ENCODE measurements at regions not wholly inside any gene's neighbourhood (a gene's known extent, or its start where the extent isn't known, plus 50 kb on each side); places are given as distances from the start of the nearest gene placed in this dataset.

DNA sequence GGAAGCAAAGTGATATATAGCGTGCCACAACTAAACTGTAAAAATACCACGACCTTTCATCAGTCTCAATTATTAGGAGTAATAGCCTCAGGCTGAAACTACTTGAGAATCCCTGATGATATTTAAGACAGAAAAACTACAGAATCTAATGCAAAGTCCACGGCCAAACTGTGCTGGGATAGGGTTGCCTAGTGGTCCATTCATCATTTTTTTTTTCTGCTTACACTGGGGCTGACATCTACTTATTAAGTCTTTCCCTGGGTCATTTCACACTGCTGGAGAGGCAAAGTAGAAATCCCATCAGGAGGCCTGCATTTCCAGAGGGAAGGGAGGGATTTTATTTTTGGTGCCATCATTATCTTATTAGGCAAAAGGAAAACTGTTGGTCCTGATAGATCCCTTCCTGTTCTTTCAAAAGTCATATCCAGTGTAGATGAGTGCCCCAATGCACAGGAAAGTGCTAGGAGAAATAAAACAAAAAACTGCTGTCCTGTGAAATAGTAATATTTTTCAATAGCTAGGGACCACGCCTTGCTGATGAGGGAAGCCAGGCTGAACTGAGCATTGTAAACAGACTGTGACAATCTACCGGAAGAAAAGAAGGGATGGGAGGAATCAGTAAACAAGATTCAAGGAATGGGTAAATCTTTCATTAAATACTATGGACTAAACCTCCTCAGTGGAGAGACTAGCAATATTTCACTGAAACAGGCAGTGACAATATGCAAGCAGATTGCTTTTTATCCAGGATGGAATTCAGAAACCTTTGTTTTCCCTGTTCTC, 644.3 kb downstream of the IRS1 start:
- no peak for DNase-seq

DNA sequence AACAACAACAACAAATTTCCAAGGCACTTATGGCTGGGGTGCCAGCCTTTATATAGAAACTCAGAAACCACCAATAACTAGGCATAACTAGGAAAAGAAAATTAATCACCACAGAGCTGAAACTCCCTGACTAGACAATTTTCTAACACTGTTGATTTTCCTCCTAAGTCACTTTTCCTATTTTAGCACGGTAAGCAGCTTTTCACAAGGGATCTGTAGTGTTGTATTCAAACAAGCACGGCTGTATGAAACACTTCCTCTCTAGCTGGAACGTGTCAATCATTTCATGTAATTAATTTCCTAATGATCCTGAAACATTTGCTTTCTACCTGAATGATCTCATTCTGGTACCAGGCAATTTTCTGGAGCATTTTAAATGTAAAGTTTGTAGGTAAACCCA, 645.0 kb downstream of the IRS1 start:
- DNase-seq = no peak

GRCh38 chr2:226153553-226153952, 646.1 kb downstream of the IRS1 start:
- DNase-seq = no peak

DNA sequence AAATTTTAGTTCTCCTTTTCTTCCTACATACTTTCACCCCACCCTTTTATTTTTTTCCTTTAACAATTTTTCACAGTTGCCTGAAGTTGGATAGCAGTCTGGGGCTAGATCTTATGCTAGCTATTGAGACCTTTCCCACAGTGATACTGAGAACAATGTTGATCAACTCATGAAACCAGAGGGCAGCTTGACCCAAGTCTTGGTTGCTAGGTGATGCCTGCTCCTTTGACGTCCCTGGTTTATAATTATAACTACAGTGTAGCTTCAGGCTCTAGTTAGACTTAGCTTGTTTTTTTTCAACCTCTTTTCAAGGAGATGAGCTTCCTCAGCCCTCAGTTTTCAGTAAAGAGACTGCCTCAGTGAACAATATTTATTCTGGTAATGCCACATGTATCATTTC, 648.5 kb downstream of the IRS1 start:
- no peak for DNase-seq

- no peak for DNase-seq
These were observed 656.5 kb downstream of the IRS1 start for GRCh38 chr2:226143091-226143490.

DNA sequence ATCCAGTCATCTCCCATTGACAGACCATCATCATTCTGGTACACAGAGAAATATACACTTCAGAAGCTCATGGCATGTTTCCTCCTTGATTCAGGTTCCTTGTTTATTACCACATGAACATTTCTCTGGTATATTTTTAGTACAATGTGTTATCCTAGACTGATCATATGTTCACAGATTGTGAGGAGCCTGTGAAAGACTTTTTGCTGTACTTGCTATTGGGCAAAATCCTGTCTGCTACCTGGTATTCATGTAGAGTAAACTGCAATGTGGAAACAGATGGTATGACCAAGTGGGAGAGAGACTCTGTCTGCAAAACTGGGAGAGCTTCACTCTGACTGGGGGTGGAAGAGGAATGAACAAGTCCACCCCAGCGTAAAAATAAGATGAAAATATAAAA, 657.2 kb downstream of the IRS1 start:
- DNase-seq = no peak

- DNase-seq = no peak
These were observed 659.0 kb downstream of the IRS1 start for GRCh38 chr2:226140594-226140993.

- DNase-seq = no peak
These were observed 659.9 kb downstream of the IRS1 start for GRCh38 chr2:226139759-226140158.

DNA sequence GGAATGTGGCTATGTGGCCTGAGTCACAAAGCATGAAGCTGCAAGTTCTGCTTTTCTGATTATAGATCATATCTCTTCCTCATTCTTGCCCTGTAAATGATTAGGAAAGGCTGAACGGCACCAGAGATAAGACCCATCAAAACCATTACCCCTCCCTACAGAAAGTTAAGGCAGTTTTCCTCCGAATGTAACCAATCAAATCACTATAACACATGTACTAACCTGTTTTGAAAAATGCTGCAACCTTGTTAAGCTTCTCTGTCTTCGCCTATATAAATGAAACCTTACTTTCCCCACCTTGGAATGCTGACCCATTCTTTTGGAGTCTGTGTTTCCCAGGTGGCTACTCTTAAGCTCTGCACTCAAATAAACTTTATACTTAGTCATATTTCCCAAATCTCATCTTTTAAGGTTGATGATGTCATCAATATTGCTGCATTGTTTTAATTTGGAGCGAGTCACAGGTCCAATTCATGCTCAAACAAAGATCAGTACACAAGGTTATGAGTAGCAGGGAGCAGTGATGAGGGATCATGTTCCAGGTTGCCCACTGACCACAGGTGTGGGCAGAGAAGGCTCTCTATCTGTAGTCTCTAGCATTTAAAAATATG, 662.3 kb downstream of the IRS1 start:
- no peak for DNase-seq

GRCh38 chr2:226136739-226137138, 662.9 kb downstream of the IRS1 start:
- peak in 1 of 14 donors; percentile 11 for DNase-seq

DNA sequence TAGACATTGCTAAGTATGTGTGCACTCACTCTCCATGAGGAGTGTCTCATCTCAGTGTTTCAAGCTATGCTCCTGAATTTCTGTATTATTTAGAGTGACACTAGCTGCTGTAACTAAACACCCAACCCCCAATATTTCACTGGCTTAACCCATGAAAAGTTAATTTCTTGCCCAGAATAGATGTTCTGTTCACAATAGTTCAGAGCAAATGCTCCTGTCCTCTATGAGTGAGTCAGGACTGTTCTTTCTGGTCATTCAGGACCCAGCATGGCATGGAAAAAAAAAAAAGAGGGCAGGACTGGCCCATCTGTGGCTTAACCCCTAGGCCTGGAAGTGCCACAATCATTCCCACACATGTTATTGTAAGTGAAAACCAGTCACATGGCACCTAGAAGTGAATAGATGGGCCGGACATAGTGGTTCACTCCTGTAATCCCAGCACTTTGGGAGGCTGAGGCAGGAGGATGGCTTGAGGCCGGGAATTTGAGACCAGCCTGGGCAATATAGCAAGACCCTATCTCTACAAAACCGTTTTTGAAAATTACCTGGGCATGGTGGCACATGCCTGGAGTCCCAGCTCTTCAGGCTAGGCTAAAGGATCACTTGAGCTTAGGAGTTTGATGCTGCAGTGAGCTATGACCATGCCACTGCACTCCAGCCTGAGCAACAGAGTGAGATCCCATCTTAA, 663.6 kb downstream of the IRS1 start:
- no peak for DNase-seq

- DNase-seq = no peak
These were observed 667.1 kb downstream of the IRS1 start for GRCh38 chr2:226132323-226133215.

- DNase-seq = peak in 1 of 14 donors; percentile 12
These were observed 668.3 kb downstream of the IRS1 start for GRCh38 chr2:226131299-226131784.

GRCh38 chr2:226130192-226130591, 669.4 kb downstream of the IRS1 start:
- DNase-seq = no peak

DNA sequence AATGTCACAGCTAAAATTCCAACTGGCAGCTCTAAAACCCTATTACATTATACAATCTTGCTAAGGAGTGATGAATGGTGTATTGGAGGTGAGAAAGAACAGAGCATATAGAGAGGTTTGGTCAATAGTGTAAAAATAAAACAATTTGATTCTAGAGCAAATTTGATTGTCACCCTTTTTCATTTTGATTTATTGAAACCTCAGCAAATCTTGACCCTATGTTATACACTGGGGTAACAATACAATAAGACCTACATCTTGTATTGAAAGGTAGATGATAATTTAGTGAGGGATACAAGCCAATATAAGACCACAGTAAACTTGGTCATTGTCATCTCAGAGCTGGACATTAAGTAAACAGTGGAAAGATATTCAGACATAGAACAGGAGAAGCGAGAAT, 671.9 kb downstream of the IRS1 start:
- no peak for DNase-seq

DNA sequence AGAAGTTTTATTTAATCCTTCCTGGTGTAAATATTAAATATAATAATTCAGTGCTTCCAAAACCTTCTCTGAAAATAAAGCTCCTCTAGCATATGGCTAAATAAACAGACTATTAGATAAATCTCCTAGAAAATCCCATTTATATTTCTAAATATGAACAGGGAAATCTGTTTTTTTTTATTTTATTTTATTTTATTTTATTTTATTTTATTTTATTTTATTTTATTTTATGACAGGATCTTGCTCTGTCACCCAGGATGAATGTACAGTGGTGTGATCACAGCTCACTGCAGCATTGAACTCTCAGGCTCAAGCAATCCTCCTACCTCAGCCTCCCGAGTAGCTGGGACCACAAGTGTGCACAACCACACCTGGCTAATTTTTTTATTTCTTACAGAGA, 673.5 kb downstream of the IRS1 start:
- DNase-seq = no peak

DNA sequence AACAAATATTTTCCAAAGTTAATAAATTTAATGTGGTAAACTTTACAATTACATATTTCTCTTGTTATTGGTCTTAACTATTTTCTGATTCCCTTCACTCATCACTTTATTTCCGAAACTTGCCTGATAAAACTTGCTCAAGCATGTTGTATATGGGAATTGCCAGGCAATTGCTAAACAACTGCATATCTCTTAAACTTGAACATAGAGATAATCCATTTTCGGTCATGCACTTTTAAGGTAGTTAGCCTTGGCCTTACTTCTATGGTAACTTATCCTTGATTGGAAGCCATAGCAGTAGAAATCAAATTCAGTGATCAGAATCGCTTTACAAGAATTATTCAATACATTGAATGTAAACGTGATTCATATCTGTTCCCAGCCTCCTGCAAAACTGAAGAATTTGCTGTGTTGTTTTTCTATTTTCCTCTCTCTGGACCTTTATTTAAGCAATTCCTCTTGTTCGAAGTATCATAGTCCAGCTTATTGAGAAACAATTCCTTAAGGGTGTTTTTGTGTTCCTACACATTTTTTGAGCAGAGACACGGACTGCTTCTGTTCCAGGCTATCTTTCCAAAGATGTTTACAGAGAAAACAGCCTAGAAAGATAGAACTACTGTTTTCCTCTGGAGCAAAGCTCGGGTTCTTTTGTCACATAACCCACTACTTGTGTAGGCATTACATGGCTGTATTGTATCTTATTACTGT, 674.3 kb downstream of the IRS1 start:
- DNase-seq = no peak

GRCh38 chr2:226124548-226125011, 675.0 kb downstream of the IRS1 start:
- no peak for DNase-seq

- no peak for DNase-seq
These were observed 676.3 kb downstream of the IRS1 start for GRCh38 chr2:226123300-226123699.

DNA sequence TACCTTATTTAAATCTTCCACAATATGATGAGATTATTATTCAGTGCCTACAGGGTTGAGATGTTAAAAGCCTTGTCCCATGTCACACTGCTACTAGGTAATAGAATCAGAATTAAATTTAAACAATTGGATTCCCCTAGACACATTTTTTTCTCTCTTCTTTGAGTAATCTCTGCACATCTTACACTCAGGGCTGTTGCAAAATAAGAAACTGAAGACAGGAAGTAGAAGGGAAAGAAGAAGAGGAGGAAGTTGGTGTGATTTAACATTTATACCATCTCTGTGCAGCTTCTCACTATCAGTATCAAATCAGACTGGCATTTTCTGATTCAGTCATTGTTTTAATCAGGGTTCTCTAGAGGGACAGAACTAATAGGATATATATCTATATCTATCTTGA, 677.6 kb downstream of the IRS1 start:
- DNase-seq = no peak

- DNase-seq = no peak
These were observed 678.4 kb downstream of the IRS1 start for GRCh38 chr2:226121046-226121738.

Data from C1 segment of cervical spinal cord (tissue), 14 donors.